NCI-H524 (cell line): ENCODE measurements at regions not wholly inside any gene's neighbourhood (a gene's known extent, or its start where the extent isn't known, plus 50 kb on each side); places are given as distances from the start of the nearest gene placed in this dataset.

ENCODE experiments used
- DNase-seq, 2 experiments: peaks; one replicate each; lab custom pipeline; 2025; lab: John Stamatoyannopoulos, UW

GRCh38 chr2:126748188-126748760, 92.3 kb downstream of the GYPC start:
- no peak for DNase-seq

GRCh38 chr2:126748929-126749518, 93.1 kb downstream of the GYPC start:
- no peak for DNase-seq

GRCh38 chr2:126749537-126749936, 93.6 kb downstream of the GYPC start:
- DNase-seq, result peak; percentile 2 to 71

GRCh38 chr2:126750506-126750905, 94.5 kb downstream of the GYPC start:
- peak; percentile 81 to 91 for DNase-seq

- no peak for DNase-seq
Observed at GRCh38 chr2:126751477-126751876, 95.5 kb downstream of the GYPC start.

GRCh38 chr2:126752876-126753275, 96.9 kb downstream of the GYPC start:
- peak in 1 of 2 experiments; percentile 15 for DNase-seq

- no peak for DNase-seq
Observed at GRCh38 chr2:126753501-126754212, 97.7 kb downstream of the GYPC start.

- no peak for DNase-seq
Observed at GRCh38 chr2:126754240-126755004, 98.5 kb downstream of the GYPC start.

GRCh38 chr2:126756125-126756524, 100.2 kb downstream of the GYPC start:
- DNase-seq, result no peak

GRCh38 chr2:126761256-126761980, 105.5 kb downstream of the GYPC start:
- no peak for DNase-seq

- DNase-seq, result no peak
Observed at GRCh38 chr2:126761981-126762878, 106.3 kb downstream of the GYPC start.

GRCh38 chr2:126764686-126765265, 108.8 kb downstream of the GYPC start:
- DNase-seq, result no peak

GRCh38 chr2:126765395-126765794, 109.4 kb downstream of the GYPC start:
- no peak for DNase-seq

GRCh38 chr2:126766295-126766968, 110.5 kb downstream of the GYPC start:
- DNase-seq, result no peak

- DNase-seq, result no peak
Observed at GRCh38 chr2:126766969-126767296, 111.0 kb downstream of the GYPC start.

GRCh38 chr2:126769118-126769517, 113.2 kb downstream of the GYPC start:
- no peak for DNase-seq

- DNase-seq, result no peak
Observed at GRCh38 chr2:126770466-126770865, 114.5 kb downstream of the GYPC start.

GRCh38 chr2:126771094-126771493, 115.1 kb downstream of the GYPC start:
- DNase-seq, result no peak

GRCh38 chr2:126771501-126772195, 115.7 kb downstream of the GYPC start:
- no peak for DNase-seq

- DNase-seq, result no peak
Observed at GRCh38 chr2:126774290-126774689, 118.3 kb downstream of the GYPC start.
